DND-41 (cell line): ENCODE measurements at regions not wholly inside any gene's neighbourhood (a gene's known extent, or its start where the extent isn't known, plus 50 kb on each side); places are given as distances from the start of the nearest gene placed in this dataset.

Experiments used
- ATAC-seq: fragments of 200-7000 bp; cut with Tn5 transposase; 3 replicates; pipeline ENCODE4 v1.9.1; 2021; ENCODE audit warnings: low read depth; ENCODE audit not compliant: insufficient read depth
- DNase-seq: peaks from one replicate; pipeline ENCODE4 v3.0.0-alpha.2; 2020
- H2AFZ ChIP-seq: 2 replicates; pipeline ENCODE4 v1.6.0; 2012; ENCODE audit warnings: low read depth, low read length
- H3K27ac ChIP-seq: 2 replicates; pipeline ENCODE4 v1.5.1; 2012; ENCODE audit warnings: low read length, inconsistent platforms
- H3K27me3 ChIP-seq: fragments of 200-600 bp; sonication (generic); 2 replicates; pipeline ENCODE4 v1.6.0; 2012; ENCODE audit warnings: low read length, mild to moderate bottlenecking, inconsistent platforms; ENCODE audit not compliant: insufficient read depth, poor library complexity
- H3K36me3 ChIP-seq: 2 replicates; pipeline ENCODE4 v1.5.1; 2012; ENCODE audit warnings: low read length, inconsistent platforms; ENCODE audit not compliant: insufficient read depth
- H3K4me1 ChIP-seq: 2 replicates; pipeline ENCODE4 v1.5.1; 2012; ENCODE audit warnings: mild to moderate bottlenecking, low read length; ENCODE audit not compliant: insufficient read depth
- H3K4me2 ChIP-seq: 2 replicates; pipeline ENCODE4 v1.6.0; 2012; ENCODE audit warnings: mild to moderate bottlenecking, moderate library complexity, low read length, inconsistent platforms; ENCODE audit not compliant: insufficient read depth
- H3K4me3 ChIP-seq, 2 experiments: fragments of 200-600 bp in 1 of 2; shearing (Covaris generic) in 1 of 2; 2 replicates each; pipeline ENCODE4 v1.5.1; 2012 to 2016; ENCODE audit warnings: inconsistent platforms in 2 of 2, low read length in 2 of 2, mild to moderate bottlenecking in 2 of 2, low read depth in 1 of 2, moderate library complexity in 1 of 2
- H3K79me2 ChIP-seq: 2 replicates; pipeline ENCODE4 v1.6.0; 2012; ENCODE audit warnings: low read length, inconsistent platforms; ENCODE audit not compliant: insufficient read depth
- H3K9ac ChIP-seq: 2 replicates; pipeline ENCODE4 v1.6.0; 2012; ENCODE audit warnings: low read depth, mild to moderate bottlenecking, inconsistent platforms, low read length, moderate library complexity
- H3K9me3 ChIP-seq: 2 replicates; pipeline ENCODE4 v1.5.1; 2012; ENCODE audit warnings: low read length, moderate library complexity, mild to moderate bottlenecking, inconsistent platforms; ENCODE audit not compliant: insufficient read depth, severe bottlenecking
- H4K20me1 ChIP-seq: 2 replicates; pipeline ENCODE4 v1.6.0; 2012; ENCODE audit warnings: low read length; ENCODE audit not compliant: insufficient read depth
- EZH2 ChIP-seq: IDR thresholded peaks from 3 replicates; pipeline ENCODE4 v1.6.1; 2012; ENCODE audit warnings: borderline replicate concordance, low read depth, mild to moderate bottlenecking, moderate library complexity, low read length, inconsistent platforms; ENCODE audit not compliant: severe bottlenecking
- TF ChIP-seq, protein P1 (sequence below): IDR thresholded peaks from 2 replicates; pipeline ENCODE4 v1.5.1; 2012; ENCODE audit warnings: borderline replicate concordance, low read length, moderate library complexity, mild to moderate bottlenecking; ENCODE audit not compliant: poor library complexity, severe bottlenecking; ENCODE audit errors: extremely low read depth

DNA sequence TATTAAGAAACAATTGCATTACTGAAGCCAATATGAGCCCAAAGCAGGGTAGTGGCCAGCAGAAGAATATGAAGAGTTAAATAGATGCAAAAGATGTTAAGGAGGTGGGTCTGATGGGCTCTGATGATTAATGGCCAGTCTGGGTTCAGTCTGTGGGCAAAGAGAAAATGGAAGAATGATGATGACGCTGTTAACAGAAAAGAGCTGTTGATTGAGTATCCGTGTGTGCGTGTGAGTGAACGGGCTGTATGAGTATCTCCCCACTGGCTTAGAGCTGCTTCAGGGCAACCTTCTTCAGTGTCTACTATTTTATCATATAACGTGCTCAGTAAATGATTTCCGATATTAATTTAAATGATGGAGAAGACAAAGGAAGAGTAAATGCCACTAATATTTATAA lies 723.3 kb upstream of the MAP3K7 start:
- Histone ChIP-seq H3K4me2 (no peak overlapping the region), H4K20me1 (no peaks in the 10 kb centered on the region), H3K36me3 (no peaks in the 10 kb centered on the region), H3K79me2 (no peaks in the 10 kb centered on the region), H3K9ac (no peak overlapping the region), H3K4me3 (no peak overlapping the region), H3K27ac (no peak overlapping the region), H3K9me3 (no peaks in the 10 kb centered on the region), H2AFZ (no peak overlapping the region), H3K4me1 (no peaks in the 10 kb centered on the region), H3K27me3 (no peaks in the 10 kb centered on the region)
- DNase-seq: no peak
- ATAC-seq: no peak
- TF ChIP-seq, protein P1, sequence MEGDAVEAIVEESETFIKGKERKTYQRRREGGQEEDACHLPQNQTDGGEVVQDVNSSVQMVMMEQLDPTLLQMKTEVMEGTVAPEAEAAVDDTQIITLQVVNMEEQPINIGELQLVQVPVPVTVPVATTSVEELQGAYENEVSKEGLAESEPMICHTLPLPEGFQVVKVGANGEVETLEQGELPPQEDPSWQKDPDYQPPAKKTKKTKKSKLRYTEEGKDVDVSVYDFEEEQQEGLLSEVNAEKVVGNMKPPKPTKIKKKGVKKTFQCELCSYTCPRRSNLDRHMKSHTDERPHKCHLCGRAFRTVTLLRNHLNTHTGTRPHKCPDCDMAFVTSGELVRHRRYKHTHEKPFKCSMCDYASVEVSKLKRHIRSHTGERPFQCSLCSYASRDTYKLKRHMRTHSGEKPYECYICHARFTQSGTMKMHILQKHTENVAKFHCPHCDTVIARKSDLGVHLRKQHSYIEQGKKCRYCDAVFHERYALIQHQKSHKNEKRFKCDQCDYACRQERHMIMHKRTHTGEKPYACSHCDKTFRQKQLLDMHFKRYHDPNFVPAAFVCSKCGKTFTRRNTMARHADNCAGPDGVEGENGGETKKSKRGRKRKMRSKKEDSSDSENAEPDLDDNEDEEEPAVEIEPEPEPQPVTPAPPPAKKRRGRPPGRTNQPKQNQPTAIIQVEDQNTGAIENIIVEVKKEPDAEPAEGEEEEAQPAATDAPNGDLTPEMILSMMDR: no peak
- no peak for TF ChIP-seq EZH2

DNA sequence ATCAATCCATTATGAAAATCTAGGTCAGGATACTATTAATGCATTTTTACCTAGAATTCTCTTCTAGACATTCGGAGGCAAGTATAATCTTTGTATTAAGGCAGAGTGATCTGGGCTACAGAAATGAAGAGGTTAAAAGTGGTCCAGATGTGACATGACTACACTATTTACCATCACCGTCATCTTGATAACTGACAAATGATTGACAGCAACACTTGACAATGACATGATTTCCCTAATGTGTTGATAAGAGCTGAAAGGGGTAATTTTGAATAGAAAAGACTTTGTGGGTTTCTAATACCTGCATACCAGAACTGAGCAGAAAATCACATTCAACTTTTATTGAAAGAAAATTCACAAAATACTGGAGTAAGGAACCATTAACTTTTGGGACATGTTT lies 718.9 kb upstream of the MAP3K7 start:
- TF ChIP-seq, protein P1: no peak
- no peak for TF ChIP-seq EZH2
- Histone ChIP-seq H3K4me2 (no peak overlapping the region), H3K9ac (no peak overlapping the region), H3K4me1 (no peaks in the 10 kb centered on the region), H2AFZ (no peak overlapping the region), H3K36me3 (no peaks in the 10 kb centered on the region), H3K4me3 (no peak overlapping the region), H3K9me3 (no peaks in the 10 kb centered on the region), H4K20me1 (no peaks in the 10 kb centered on the region), H3K27me3 (no peaks in the 10 kb centered on the region), H3K79me2 (no peaks in the 10 kb centered on the region), H3K27ac (no peak overlapping the region)
- DNase-seq (no peak), ATAC-seq (no peak)

DNA sequence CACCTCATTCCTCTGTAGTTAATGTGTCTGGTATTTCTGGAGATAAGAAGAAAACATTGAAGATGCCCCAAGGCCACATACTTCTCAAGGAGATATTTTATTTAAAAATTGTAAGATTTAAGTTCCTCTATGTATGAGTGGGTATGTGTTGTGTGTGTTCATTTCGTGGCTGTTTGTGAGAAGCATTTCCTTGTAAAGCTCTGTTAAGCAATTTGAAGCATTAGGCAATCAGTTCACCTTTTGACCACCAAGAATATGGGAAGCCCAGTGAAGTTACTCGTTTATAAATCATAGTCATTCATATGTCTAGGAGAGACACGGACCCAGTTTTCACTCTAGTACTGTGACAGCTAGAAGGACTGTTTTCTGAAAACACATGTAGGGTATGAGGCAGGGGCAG lies 717.6 kb upstream of the MAP3K7 start:
- Histone ChIP-seq H3K4me2 (no peak overlapping the region), H3K4me3 (no peak overlapping the region), H3K27ac (no peak overlapping the region), H3K27me3 (no peaks in the 10 kb centered on the region), H2AFZ (no peak overlapping the region), H3K36me3 (no peaks in the 10 kb centered on the region), H3K9ac (no peak overlapping the region), H3K79me2 (no peaks in the 10 kb centered on the region), H4K20me1 (no peaks in the 10 kb centered on the region), H3K4me1 (no peaks in the 10 kb centered on the region), H3K9me3 (no peaks in the 10 kb centered on the region)
- no peak for ATAC-seq
- no peak for TF ChIP-seq EZH2
- TF ChIP-seq, protein P1: no peak
- DNase-seq: no peak

DNA sequence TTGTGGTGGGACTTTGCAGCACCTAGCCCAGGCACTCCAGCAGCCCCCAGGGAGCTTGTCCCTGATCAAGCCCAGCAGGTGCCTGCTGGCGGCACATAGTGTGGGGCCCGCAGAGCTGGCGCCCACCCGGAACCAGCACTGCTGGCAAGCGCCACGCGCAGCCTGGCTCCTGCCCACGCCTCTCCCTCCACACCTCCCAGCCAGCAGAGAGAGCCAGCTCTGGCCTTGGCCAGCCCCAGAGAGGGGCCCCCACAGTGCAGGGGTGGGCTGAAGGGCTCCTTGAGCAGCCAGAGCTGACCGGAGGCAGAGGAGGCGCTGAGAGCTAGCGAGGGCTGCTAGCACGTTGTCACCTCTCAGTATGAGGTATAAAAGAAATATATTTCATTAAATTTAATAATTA lies 716.5 kb upstream of the MAP3K7 start:
- Histone ChIP-seq H3K36me3 (no peaks in the 10 kb centered on the region), H4K20me1 (no peaks in the 10 kb centered on the region), H3K9me3 (no peaks in the 10 kb centered on the region), H3K4me1 (no peaks in the 10 kb centered on the region), H3K9ac (no peak overlapping the region), H3K79me2 (no peaks in the 10 kb centered on the region), H3K4me3 (no peak overlapping the region), H3K27me3 (no peaks in the 10 kb centered on the region), H3K27ac (no peak overlapping the region), H2AFZ (no peak overlapping the region), H3K4me2 (no peak overlapping the region)
- ATAC-seq (no peak), DNase-seq (no peak)
- TF ChIP-seq EZH2: no peak
- TF ChIP-seq, protein P1: no peak
